Smooth muscle cell (in vitro differentiated cells): ENCODE measurements at regions not wholly inside any gene's neighbourhood (a gene's known extent, or its start where the extent isn't known, plus 50 kb on each side); places are given as distances from the start of the nearest gene placed in this dataset.

Source experiments
- DNase-seq: peaks from one replicate; lab custom pipeline; 2025; ENCODE audit not compliant: unreplicated experiment; lab: John Stamatoyannopoulos, UW
- H2AFZ ChIP-seq: fragments of 200-600 bp; sonication (generic); 2 replicates; pipeline ENCODE4 v1.6.0; 2016; ENCODE audit warnings: antibody characterized with exemption, low read depth, mild to moderate bottlenecking
- H3F3A ChIP-seq: fragments of 200-600 bp; sonication (generic); 2 replicates; pipeline ENCODE4 v1.6.0; 2017; ENCODE audit warnings: antibody characterized with exemption, low read depth
- H3K27ac ChIP-seq: fragments of 200-600 bp; sonication (generic); 2 replicates; pipeline ENCODE4 v1.5.1; 2016; ENCODE audit warnings: low read depth, mild to moderate bottlenecking
- H3K27me3 ChIP-seq: fragments of 200-600 bp; sonication (generic); 2 replicates; pipeline ENCODE4 v1.6.1; 2016; ENCODE audit warnings: low read depth, mild to moderate bottlenecking
- H3K36me3 ChIP-seq: fragments of 200-600 bp; sonication (generic); 2 replicates; pipeline ENCODE4 v1.5.1; 2016; ENCODE audit warnings: low read depth
- H3K4me1 ChIP-seq: fragments of 200-600 bp; sonication (generic); 2 replicates; pipeline ENCODE4 v1.5.1; 2016; ENCODE audit warnings: low read depth
- H3K4me2 ChIP-seq: fragments of 200-600 bp; sonication (generic); 2 replicates; pipeline ENCODE4 v1.6.0; 2016; ENCODE audit warnings: mild to moderate bottlenecking
- H3K4me3 ChIP-seq: fragments of 200-600 bp; sonication (generic); 2 replicates; pipeline ENCODE4 v1.5.1; 2016; ENCODE audit warnings: mild to moderate bottlenecking
- H3K79me2 ChIP-seq: fragments of 200-600 bp; sonication (generic); 2 replicates; pipeline ENCODE4 v1.6.0; 2016; ENCODE audit warnings: low read depth, mild to moderate bottlenecking
- H3K9ac ChIP-seq: fragments of 200-600 bp; sonication (generic); 2 replicates; pipeline ENCODE4 v1.6.0; 2016; ENCODE audit warnings: low read depth
- H3K9me3 ChIP-seq: fragments of 200-600 bp; sonication (generic); replicated peaks from 2 replicates; pipeline ENCODE4 v1.5.1; 2016; ENCODE audit warnings: low read depth
- H4K20me1 ChIP-seq: fragments of 200-600 bp; sonication (generic); 2 replicates; pipeline ENCODE4 v1.6.0; 2016; ENCODE audit warnings: low read depth
- CTCF ChIP-seq: fragments of 200-600 bp; sonication (generic); IDR thresholded peaks from 2 replicates; pipeline ENCODE4 v1.5.1; 2017; ENCODE audit warnings: borderline replicate concordance, mild to moderate bottlenecking, antibody characterized with exemption; ENCODE audit not compliant: insufficient read depth, poor library complexity, severe bottlenecking
- WGBS: methylation state at CpG from one replicate; pipeline ENCODE4 v1.1.7; 2016; ENCODE audit warnings: low lambda C conversion rate; 5-methylcytosine and 5-hydroxymethylcytosine counted together

DNA sequence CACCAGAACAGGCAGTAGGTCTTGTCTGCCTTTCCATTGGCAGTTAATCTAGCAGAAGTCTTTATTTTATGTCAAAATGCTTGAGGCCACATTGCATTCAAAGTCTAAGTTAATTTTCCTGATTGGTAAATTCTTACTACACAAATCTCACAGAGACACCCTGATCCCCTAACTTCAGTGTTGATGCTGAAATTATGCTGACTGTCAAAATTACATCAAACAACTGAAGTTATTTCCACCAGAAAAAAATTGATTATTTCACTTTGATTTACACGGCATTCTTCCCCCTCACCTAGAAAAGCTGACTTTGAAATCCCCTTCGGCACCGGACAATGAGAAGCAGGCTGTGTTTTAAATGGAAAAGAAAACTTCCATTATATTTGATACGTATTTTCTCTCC is 99.1 kb downstream of the MAF start:
- Histone ChIP-seq H3K79me2 (no peaks in the 10 kb centered on the region), H3K27ac (no peak overlapping the region), H3K9ac (no peak overlapping the region), H2AFZ (no peak overlapping the region), H3K9me3 (no peaks in the 10 kb centered on the region), H3K4me1 (no peaks in the 10 kb centered on the region), H3K4me3 (no peak overlapping the region), H3K27me3 (peaks cover 28% of the 10 kb centered on the region), H4K20me1 (no peaks in the 10 kb centered on the region), H3K4me2 (no peak overlapping the region), H3F3A (no peaks in the 10 kb centered on the region), H3K36me3 (no peaks in the 10 kb centered on the region)
- 90% methylated on average over 4 of the region's 4 CpGs for WGBS
- DNase-seq = no peak
- TF ChIP-seq CTCF = no peak

- Histone ChIP-seq H3F3A (no peaks in the 10 kb centered on the region), H3K4me1 (no peaks in the 10 kb centered on the region), H4K20me1 (no peaks in the 10 kb centered on the region), H3K79me2 (no peaks in the 10 kb centered on the region), H3K27ac (no peak overlapping the region), H2AFZ (no peak overlapping the region), H3K36me3 (no peaks in the 10 kb centered on the region), H3K4me2 (no peak overlapping the region), H3K9ac (no peak overlapping the region), H3K4me3 (no peak overlapping the region), H3K27me3 (peaks cover 23% of the 10 kb centered on the region), H3K9me3 (no peaks in the 10 kb centered on the region)
- TF ChIP-seq CTCF = no peak
- WGBS = 91% methylated on average over 2 of the region's 2 CpGs
- DNase-seq = no peak
Measured at GRCh38 chr16:79500866-79501265, 99.7 kb downstream of the MAF start.

DNA sequence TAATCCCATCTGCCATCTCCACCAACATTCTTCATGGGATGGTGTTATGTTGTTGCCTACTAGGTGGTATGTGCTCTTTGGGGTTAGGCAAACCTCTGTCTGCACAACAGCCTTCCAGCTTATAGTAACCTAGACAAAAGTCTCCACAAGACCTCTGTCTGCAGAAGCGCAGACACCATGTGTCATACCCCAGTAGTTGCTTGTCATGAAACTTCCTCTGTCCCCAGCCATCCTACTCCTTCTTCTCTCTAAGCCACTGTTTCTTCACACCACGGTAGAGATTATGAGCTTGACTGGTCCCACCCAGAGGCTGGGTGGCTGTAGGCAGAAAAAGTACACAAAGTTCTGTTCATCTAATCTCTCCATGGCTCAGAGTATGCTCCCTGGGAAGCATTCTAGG is 100.3 kb downstream of the MAF start:
- Histone ChIP-seq H3K9ac (no peak overlapping the region), H3K79me2 (no peaks in the 10 kb centered on the region), H3K36me3 (no peaks in the 10 kb centered on the region), H3K4me1 (no peaks in the 10 kb centered on the region), H4K20me1 (no peaks in the 10 kb centered on the region), H2AFZ (no peak overlapping the region), H3K4me2 (no peak overlapping the region), H3K27ac (no peak overlapping the region), H3K4me3 (no peak overlapping the region), H3F3A (no peaks in the 10 kb centered on the region), H3K27me3 (peaks cover 18% of the 10 kb centered on the region), H3K9me3 (no peaks in the 10 kb centered on the region)
- WGBS = 76% methylated on average over 2 of the region's 2 CpGs
- no peak for DNase-seq
- TF ChIP-seq CTCF = no peak

GRCh38 chr16:79498928-79499327 is 101.6 kb downstream of the MAF start:
- H3K9me3 ChIP-seq = no peaks in the 10 kb centered on the region
- no peaks in the 10 kb centered on the region for H4K20me1 ChIP-seq
- H3K79me2 ChIP-seq = no peaks in the 10 kb centered on the region
- H3K4me1 ChIP-seq = no peaks in the 10 kb centered on the region
- no peak overlapping the region for H2AFZ ChIP-seq
- H3K27ac ChIP-seq = no peak overlapping the region
- H3K9ac ChIP-seq = no peak overlapping the region
- H3K4me2 ChIP-seq = no peak overlapping the region
- no peak overlapping the region for H3K4me3 ChIP-seq
- H3F3A ChIP-seq = no peaks in the 10 kb centered on the region
- H3K36me3 ChIP-seq = no peaks in the 10 kb centered on the region
- DNase-seq = no peak
- WGBS = 75% methylated on average over 1 of the region's 1 CpG
- TF ChIP-seq CTCF = no peak
- peaks cover 11% of the 10 kb centered on the region for H3K27me3 ChIP-seq
